Activated CD8-positive, alpha-beta memory T cell treated with anti-CD3 and anti-CD28 coated beads for 48 hours (primary cell): ENCODE measurements at regions not wholly inside any gene's neighbourhood (a gene's known extent, or its start where the extent isn't known, plus 50 kb on each side); places are given as distances from the start of the nearest gene placed in this dataset.
"Not testable (repeated sequence)": the region's sequence is repeated elsewhere in the genome, so short reads cannot be mapped to it uniquely, and the experiment has no call there.

Experiments
- DNase-seq, 3 experiments: peaks; one replicate each; pipeline ENCODE4 v3.0.0-alpha.2; 2020; ENCODE audit warnings: low read depth in 2 of 3, low spot score in 2 of 3

DNA sequence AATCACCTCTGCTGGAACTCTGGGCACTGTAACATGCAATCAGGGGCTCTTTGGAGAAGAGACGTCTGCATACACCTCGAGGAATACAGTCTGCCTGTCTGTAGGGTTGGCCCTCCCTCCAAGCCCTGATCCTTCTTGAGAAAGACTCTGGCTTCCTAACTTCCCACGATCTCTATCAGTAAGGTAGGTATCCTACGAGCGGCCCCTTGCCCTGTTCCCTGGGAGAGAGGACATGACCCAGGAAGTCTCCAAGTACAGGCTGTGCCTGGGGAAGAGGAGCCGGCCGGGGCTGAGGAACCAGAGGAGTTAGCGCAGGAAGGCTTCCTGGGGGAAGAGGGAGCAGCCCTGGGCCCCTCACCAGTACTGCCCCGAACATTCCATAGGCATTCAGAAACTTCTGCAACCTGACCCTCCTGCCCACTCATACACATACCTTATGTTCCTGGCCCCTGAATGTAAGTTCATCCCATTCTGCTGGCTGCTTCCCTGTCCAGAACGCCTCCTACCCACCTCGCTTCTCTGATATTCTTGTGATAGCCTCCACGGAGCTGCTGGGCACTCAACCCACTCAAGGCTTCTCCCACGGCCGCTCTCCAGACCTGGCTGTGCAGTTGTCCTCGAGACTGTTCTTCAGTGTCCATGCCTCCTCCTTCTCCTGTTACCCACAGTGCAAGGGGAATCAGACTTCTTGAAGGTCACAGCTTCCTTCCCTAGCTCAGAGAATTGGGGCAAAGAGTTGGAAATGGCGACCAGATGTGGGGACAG lies 116.1 kb downstream of the CYP26B1 start:
- no peak for DNase-seq

DNA sequence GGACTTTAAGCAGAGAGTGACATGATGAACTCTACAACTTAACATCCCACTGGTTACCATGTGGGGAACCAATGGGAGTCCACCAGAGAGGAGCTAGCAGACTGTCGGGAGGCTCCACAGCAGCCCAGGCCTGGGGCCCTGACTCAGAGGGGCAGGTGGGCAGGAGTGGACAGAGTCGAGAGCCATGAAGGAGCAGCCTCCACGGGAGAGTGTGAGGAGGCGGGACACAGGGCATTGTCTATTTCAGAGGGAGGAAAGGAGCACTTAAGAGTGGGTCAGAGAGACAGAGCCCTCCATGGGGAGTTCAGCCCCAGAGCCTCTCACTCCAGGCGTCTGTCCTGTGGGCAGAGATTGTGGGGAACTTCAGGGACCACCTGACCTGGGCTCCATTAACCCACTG lies 118.7 kb downstream of the CYP26B1 start:
- no peak for DNase-seq

DNA sequence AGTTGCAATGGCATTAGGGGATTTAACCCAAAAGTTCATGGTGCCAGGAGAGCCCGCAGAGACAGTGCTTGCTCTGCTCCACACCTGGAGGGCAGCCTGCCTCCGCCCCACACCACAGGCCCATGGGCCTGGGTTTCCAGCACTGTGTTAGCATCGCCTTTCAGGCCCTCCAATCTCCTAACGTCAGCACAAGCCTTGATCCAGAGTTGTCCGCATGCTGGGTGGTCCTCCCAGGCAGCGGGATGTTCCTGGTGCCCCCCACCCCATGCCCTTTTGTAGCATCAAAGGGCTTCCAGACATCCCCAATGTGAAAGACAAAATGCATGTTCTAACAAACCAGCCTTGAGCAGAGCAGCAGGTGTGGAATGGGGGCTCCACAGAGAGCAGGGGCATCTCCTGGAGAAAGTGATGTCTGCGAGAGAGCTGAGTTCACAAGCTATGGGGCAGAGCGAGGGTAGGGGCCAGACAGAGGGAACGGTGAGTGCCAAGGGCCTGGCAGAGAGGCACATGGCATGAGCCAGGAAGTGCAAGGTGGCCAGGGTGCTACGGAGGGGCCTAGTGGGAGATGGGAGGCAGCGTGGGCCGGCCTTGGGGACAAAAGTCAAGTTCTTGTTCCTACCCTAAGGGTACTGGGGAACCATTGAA lies 119.2 kb downstream of the CYP26B1 start:
- no peak for DNase-seq

DNA sequence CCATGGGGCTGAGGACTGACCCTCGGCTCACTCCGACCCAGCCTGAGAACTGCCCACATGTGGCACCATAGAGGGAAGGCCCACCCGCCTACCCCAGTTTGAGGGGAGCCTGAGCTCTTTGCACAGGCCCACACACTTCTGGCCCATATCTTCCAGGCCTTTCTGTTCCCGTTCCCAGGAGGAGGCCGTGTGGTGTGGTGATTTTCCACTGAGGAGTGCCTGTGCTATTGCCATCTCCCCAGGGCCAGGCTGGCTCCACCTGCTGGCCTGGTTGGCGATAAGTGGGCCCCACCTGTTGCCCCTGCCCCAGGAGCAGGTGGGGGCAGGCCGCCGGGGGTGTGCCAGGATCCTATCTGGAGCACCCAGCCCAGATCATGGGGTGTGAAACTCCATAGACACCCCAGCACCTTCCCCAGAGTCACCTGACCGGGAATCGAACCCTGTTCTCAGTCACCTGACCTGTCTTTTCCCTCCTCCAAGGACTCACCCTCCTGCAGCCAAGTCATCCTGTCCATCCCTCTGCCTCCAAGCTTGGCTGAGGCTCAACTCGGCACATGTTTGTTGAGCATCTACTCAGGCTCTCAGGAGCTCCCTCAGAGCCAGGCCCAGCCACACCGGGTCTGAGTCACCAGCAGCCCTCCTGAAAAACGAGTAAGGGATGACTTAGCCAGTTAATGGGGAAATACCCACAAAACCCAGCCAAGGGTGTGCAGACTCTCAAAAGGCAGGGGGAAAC lies 120.1 kb downstream of the CYP26B1 start:
- DNase-seq, result no peak

DNA sequence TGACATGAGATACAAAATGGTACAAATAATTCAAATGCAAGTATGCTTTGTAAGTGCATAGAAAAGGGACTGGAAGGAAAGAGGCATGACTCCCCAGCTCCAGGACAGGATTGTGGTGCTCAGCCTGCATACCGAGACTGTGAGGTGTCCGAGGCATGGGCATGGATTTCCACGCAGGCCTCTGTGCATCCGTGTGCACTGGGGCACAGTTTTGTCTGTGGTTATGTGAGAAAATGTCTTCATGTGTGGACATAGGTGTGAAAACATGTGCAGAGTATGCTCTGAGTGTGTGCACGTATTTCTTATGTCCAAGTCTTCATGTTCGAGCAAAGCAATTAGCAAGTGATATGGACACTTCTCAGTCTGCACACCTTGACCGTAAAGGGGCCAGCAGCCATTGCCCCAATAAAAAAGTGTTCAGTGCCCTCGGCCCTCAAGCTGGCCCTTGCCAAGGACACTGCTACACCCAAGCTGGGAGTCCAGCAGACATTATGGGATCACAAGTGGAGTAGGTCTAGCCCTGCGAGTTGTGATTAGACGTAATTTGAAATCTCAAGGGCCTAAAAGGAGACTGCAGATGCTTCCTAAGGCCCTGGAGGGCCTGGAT lies 120.7 kb downstream of the CYP26B1 start:
- DNase-seq, result no peak

DNA sequence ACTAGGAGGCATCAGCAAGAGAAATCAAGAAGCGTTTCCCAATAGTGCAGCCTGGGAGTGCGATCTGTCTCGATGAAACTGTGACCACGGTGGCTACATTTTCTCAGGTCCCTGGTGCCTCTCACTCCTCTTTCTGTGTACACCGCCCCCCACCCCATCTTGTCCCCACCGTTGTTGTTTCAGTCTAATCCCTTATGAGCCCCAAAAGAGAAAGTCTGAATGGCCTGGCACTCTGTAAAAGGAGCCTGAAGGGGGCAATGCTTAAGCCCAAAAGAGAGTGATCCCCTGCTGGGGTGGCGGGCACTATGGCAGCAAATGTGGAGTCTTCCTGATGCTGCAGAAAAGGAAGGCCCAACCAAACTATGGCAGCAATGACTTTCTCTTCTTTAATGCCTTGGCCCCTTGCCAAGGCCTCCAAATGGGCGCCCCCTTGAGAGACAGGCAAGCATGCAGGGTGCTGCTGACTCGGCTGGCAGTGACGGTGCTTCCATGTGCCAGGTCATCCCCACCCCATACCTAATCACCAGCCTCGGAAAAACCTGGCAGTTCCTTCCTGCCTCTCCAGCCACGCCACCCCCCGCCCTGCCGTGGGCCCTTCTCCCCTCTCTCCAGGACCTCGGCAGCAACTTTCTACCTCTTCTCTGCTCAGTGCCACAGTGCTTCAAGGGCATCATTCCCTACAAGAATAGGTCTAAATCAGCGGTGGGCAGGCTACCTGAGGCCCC lies 123.0 kb downstream of the CYP26B1 start:
- no peak for DNase-seq

DNA sequence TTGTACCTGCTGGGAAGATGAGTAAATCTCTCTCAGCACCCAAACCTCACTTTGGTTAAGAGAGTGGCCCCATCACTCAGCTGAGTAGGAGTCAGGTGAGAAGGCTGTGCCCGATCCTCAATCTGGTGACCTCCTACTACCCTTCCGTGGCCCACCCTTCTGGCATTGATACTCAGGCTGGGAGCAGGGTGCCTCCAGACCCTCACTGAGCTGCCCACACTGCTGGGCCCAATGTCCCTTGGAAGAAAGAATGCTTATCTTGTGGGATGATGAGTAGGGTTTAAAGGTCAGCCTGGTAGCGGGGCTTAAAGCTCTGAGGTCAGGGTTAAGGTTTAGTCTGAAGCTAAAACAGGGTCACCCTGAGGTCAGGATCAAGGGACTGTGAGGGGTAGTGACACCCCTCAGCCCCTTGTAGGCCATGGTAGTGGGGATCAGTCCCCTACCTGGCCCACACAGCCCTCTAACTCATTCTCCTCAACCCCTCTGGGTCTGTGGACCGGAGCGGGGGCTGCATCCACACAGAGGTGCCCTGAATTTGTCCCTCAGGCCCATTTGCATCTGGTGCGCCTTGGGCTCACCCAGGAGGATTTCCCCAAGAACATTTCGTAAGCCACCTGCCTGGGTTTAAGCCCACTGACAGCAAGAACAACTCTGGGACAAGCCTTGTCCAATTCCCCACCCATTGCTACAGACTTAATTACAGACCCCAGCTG lies 123.8 kb downstream of the CYP26B1 start:
- no peak for DNase-seq

DNA sequence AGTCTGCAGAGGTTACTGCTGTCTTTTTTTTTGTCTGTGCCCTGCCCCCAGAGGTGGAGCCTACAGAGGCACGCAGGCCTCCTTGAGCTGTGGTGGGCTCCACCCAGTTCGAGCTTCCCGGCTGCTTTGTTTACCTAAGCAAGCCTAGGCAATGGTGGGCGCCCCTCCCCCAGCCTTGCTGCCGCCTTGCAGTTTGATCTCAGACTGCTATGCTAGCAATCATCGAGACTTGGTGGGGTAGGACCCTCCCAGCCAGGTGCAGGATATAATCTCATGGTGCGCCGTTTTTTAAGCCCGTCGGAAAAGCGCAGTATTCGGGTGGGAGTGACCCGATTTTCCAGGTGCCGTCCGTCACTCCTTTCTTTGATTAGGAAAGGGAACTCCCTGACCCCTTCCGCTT lies 126.3 kb downstream of the CYP26B1 start:
- DNase-seq, result not testable (repeated sequence)

DNA sequence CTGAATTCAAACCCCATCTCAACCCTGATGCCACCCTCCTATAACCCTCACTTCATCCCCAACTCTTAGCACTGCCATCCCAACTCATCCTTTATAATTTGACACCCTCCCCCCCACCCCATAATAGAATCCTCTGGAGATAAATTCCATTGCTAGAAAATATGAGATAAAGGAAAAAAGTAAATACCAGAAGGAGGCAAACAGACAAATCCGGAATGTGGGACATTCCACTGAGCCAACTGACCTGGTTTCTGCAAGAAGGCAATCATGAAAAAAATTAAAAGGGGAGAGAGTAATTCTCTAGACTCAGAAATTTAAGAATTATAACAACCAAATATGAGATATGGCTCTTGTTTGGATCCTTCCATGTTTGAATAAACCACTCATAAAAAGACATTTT lies 132.4 kb downstream of the CYP26B1 start:
- no peak for DNase-seq

DNA sequence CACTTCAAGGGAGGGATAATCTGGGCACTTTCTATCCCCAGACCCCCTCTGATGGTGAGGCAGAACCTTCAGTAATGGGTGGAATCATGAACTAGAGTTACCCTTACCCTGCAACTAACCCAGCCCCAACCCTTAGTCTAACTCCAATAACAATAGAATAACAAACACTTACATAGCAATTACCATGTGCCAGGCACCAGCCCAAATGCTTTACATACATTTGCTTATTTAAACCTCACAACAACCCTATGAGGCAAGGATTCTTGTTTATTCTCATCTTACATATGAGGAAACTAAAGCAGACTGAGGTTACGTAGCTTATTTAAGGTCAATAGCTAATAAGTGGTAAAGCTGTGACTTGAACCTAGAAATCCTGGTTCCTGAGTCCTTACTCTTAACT lies 132.8 kb downstream of the CYP26B1 start:
- DNase-seq, result no peak

DNA sequence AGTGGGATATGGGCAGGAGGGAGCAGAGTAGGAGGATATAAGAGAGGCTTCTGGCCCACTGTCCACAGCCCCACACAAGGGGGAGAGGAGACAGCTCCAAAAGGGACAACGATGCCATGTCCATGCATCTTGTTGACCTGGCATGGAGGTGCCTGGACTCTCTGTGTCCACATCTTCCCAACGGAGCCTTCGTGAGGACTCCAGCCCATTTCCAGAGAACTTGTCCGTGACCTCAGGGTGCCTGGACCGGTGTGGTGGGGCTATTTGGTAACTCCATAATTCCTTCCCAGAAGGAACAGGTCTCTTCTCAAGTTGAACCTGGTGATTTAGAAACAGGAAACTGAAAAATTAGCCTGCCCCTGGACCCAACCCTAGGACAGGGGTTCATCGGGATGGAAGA lies 133.9 kb downstream of the CYP26B1 start:
- DNase-seq, result no peak

DNA sequence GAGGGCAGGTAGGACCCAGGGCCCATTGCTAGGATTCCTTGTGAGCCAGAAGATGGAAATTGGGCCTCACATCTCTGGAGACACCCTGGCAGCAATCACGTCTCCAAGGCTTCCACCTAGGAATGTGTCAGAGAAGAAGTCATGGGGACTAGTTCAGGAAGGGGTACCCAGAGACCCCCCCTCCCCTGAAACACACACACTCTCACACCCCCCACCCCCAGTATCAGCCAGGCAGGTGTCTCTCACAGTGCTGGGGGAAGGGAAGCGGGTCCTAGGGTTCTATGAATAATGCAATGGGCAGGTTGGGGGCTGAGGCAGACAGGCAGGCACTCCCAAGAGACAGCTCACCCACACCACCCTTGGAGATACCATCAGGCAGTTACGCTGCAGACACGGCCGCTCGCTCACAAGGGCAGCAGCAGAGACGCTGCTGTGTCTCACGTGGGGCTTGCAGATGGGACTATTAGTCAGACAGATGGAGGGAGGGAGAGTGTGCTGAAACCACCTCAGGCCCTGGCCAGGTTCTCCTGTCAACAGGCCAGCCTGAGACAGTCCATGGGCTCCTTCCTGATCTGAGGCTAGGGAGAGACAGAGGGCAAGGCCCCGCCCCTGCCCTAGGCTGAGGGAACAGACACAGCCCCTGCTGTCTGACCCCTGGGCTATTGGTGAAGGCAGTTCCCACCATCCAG lies 134.6 kb downstream of the CYP26B1 start:
- DNase-seq, result no peak

DNA sequence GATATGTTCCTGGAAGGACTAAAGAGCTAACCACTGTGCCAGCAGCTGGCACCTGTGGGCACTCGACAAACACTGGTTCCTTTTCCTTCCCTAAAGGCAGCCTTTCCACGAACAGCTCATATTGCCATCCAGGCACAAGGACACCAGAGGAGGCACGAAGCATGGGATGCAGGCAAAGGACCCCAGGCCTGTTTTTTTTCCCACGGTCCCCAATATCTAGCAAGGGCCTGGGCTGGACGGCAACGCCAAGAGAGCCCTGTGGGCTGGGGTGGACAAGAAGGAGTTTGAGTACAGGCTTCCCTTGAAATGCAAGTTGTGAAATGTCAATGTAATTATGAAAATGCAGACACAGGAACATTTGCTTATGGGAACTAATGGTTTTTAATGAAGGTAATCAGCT lies 135.9 kb downstream of the CYP26B1 start:
- no peak for DNase-seq

DNA sequence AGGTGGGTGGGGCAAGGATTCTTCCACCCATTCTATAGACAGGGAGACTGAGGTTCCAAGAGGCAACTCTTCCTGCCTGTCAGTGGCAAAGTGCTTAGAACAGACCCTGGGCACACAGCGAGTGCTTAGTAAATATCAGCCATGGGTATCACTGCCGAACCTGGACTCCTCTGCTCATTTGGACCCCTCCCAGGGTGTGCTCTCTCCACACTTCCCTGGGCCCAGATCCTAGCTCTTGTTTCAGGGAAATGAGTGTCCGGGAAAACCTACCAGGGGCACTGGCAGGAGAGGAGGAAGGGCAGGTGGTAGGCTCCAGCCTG lies 136.3 kb downstream of the CYP26B1 start:
- no peak for DNase-seq

DNA sequence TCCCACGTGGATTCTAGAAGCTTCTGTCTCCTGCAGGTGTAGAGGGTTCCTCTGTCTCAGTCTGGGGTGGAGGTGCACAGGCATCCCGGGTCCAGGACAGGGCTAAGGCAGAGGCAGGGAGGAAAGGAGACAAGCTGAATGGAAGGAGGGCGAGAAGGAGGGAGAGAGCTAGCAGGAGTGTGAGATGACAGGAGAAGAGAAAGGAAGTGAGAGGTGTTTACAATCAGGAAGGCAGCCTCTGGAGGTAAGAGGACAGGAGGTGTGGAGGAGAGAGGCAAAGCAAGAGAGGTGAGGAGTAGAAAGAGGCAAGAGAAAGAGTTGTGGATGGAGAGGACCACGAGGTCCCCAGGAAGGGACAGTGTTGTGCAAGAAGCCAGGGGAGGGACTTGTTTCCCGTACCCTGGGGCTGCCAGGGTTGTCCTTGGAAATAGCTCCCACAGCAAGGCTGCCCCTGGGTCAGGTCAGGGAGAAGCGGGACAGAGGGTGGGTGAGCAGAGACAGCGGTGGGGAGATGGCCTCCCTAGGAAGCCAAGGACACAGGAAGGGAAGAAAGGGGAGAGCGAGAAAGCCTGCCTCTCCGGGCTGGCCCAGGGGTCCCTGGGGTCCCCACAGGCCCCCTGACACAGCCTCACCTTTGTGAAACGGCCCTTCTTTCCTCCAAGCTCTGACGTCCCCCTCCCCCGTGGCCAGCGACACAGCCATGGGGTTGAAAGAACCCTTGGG lies 136.9 kb downstream of the CYP26B1 start:
- no peak for DNase-seq

DNA sequence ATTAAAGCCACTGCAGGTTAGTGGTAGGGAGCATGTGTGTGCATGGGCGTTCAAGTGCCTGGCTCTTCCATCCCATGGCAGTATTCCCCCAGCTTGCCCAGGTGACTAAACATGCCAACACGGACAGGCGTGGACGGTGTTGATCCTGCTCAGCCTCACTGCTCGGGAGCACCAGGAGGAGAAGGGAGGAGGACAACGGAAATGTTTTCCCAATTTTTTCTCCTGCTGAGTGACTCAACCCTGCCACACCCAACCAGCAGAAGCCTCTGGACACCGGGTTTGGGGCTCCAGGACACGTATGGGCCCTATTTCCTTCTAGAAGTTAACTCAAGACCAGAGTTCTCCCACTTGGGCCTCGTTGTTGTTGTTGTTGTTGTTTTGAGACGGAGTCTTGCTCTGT lies 139.1 kb downstream of the CYP26B1 start:
- no peak for DNase-seq

DNA sequence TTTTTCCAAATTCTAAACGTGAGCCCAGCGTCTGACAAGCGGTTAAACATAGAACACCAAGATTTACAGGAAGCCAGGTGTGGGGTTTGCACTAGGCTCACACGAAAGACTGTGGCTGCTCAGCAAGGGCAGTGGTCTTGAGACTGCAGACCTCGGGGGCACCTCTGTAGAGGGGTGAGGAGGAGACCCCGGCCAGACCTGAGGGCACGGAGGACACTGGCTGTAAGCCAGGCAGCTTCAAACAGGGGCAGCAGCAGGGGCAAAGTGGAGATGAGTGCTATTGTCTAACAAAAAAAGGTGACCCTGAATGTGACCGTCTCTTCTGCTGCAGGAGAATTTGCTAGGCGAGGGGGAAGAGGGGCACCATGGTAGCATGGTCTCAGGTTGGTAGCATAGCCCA lies 140.3 kb downstream of the CYP26B1 start:
- no peak for DNase-seq

DNA sequence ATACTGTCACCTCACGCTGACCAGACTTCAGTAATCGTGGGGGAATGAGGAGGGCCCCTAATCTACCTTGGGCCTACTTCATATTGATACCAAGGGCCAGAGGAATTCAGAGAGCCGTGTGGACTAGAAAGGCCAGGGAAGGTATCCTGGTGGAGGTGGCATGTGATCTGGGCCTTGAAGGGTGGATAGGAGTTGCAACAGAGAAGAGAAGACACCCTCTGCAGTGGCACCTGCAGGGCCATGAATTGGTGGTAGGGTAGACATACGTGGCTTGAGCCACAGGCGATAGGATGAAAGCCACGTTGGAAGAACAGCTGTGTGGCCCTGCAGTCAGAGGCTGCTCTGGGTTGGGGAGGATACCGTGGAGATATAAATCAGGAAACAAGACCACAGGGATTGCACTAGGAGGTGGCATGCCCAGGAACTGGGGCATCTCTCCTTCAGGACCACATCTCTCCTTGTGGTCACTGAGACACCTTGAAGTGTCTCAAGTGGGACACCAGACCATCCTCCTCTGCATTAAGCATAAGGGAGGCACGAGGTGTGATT lies 141.4 kb downstream of the CYP26B1 start:
- DNase-seq, result no peak

DNA sequence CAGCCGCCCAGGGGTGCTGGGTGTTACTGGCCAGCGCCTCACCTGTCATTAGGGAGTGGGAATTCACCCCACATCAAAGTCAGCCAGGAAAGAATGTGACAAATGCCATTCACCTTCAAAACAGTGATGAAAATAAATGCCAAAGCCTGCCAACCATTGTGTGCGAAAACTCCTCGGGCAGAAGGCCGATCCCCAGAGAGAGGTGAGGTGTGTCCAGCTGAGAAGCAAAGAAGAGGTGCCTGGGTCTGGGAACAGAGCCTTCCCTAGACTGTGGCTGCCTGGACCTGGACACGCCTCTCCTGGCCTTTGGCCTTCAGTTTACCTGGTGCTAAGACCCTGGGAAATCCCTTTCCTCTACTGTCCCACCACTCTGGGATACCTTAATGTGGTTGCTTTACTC lies 142.7 kb downstream of the CYP26B1 start:
- no peak for DNase-seq
